B cell (primary cell): ENCODE measurements at regions not wholly inside any gene's neighbourhood (a gene's known extent, or its start where the extent isn't known, plus 50 kb on each side); places are given as distances from the start of the nearest gene placed in this dataset.
A peak's percentile ranks its signal among the peaks of the same experiment; 100 is the strongest.

ENCODE experiments used
- ATAC-seq: fragments of 200-7000 bp; cut with Tn5 transposase; one replicate; pipeline ENCODE4 v1.10.0; 2021; ENCODE audit warnings: low read depth, mild to moderate bottlenecking, moderate number of reproducible peaks, moderate library complexity
- CTCF ChIA-PET: fragments of 350-600 bp; sonication (Branson Sonifier 250); formaldehyde crosslinking; loops from one replicate; lab custom pipeline; 2021; ENCODE audit warnings: antibody characterized with exemption, inconsistent platforms; lab: Charles Lee
- POLR2A ChIA-PET: fragments of 350-600 bp; sonication (Branson Sonifier 250); formaldehyde crosslinking; loops from one replicate; lab custom pipeline; 2021; ENCODE audit warnings: antibody characterized with exemption; lab: Charles Lee
- DNase-seq: peaks from one replicate; pipeline ENCODE4 v3.0.0; 2013
- H2AFZ ChIP-seq: 2 replicates; pipeline ENCODE4 v1.6.1; 2012; ENCODE audit warnings: mild to moderate bottlenecking, low read depth, low read length; ENCODE audit not compliant: insufficient read depth, poor library complexity, severe bottlenecking
- H3K27ac ChIP-seq, 2 donors: 1 replicate in 1 of 2; 2 replicates in 1 of 2; pipeline ENCODE4 v1.5.1; 2012 to 2013; ENCODE audit warnings: low read length in 2 of 2, mild to moderate bottlenecking in 2 of 2, moderate library complexity in 1 of 2
- H3K27me3 ChIP-seq, 4 experiments: fragments of 200-600 bp in 1 of 4; sonication (generic) in 1 of 4; replicated peaks in 1 of 4; 1 replicate in 2 of 4; 2 replicates in 2 of 4; pipeline versions ENCODE4 v1.6.1 to v1.7.0; 2013 to 2016; ENCODE audit warnings: low read length in 3 of 4, mild to moderate bottlenecking in 2 of 4, mixed read lengths in 1 of 4, moderate library complexity in 1 of 4; ENCODE audit not compliant: insufficient read depth in 4 of 4, control insufficient read depth in 3 of 4; ENCODE audit errors: control extremely low read depth in 1 of 4
- H3K36me3 ChIP-seq, 2 experiments: replicated peaks in 1 of 2; 1 replicate in 1 of 2; 2 replicates in 1 of 2; pipeline versions ENCODE4 v1.6.1 to v1.7.1; 2013; ENCODE audit warnings: low read length in 1 of 2; ENCODE audit not compliant: insufficient read depth in 2 of 2, control insufficient read depth in 1 of 2; ENCODE audit errors: control extremely low read depth in 1 of 2, extremely low read depth in 1 of 2
- H3K4me1 ChIP-seq, 2 donors: fragments of 200-600 bp in 1 of 2; sonication (generic) in 1 of 2; 1 replicate in 1 of 2; 2 replicates in 1 of 2; pipeline versions ENCODE4 v1.5.1 to v1.6.1; 2013 to 2017; ENCODE audit warnings: low read length in 2 of 2; ENCODE audit not compliant: control insufficient read depth in 2 of 2, insufficient read depth in 2 of 2
- H3K4me2 ChIP-seq: replicated peaks from 2 replicates; pipeline ENCODE3; 2012; ENCODE audit warnings: mild to moderate bottlenecking, low read depth, low read length; ENCODE audit not compliant: poor library complexity, severe bottlenecking
- H3K4me3 ChIP-seq, 5 experiments: fragments of 200-600 bp in 1 of 5; sonication (generic) in 1 of 5; 1 replicate in 3 of 5; 2 replicates in 2 of 5; pipeline versions ENCODE4 v1.5.1 to v1.7.0; 2011 to 2016; ENCODE audit warnings: low read length in 4 of 5, mild to moderate bottlenecking in 4 of 5, low read depth in 2 of 5, control low read depth in 1 of 5, moderate library complexity in 1 of 5; ENCODE audit not compliant: insufficient read depth in 1 of 5; ENCODE audit errors: control extremely low read depth in 1 of 5, extremely low read depth in 1 of 5
- H3K79me2 ChIP-seq: fragments of 200-600 bp; sonication (generic); one replicate; pipeline ENCODE4 v1.6.0; 2016; ENCODE audit warnings: low read length; ENCODE audit not compliant: control insufficient read depth, insufficient read depth
- H3K9ac ChIP-seq: fragments of 200-600 bp; sonication (generic); 2 replicates; pipeline ENCODE4 v1.6.1; 2017; ENCODE audit warnings: mild to moderate bottlenecking, low read length, moderate library complexity
- H3K9me3 ChIP-seq, 3 donors: one replicate each; pipeline versions ENCODE4 v1.6.1 to v1.7.1; 2013; ENCODE audit warnings: low read length in 2 of 3; ENCODE audit not compliant: control insufficient read depth in 2 of 3, insufficient read depth in 1 of 3; ENCODE audit errors: control extremely low read depth in 1 of 3
- H4K20me1 ChIP-seq: 2 replicates; pipeline ENCODE4 v1.6.0; 2012; ENCODE audit warnings: mild to moderate bottlenecking, low read length; ENCODE audit not compliant: insufficient read depth, control insufficient read depth, poor library complexity, severe bottlenecking
- H3K27ac Mint-ChIP-seq: one replicate; pipeline ENCODE4 v1.8.0; 2021; ENCODE audit warnings: mixed read lengths
- H3K27me3 Mint-ChIP-seq: one replicate; pipeline ENCODE4 v1.8.0; 2021; ENCODE audit warnings: mixed read lengths
- H3K4me1 Mint-ChIP-seq: one replicate; pipeline ENCODE4 v1.8.0; 2021; ENCODE audit warnings: mixed read lengths
- H3K4me3 Mint-ChIP-seq: one replicate; pipeline ENCODE4 v1.8.0; 2021; ENCODE audit warnings: mixed read lengths
- H3K9me3 Mint-ChIP-seq: one replicate; pipeline ENCODE4 v1.8.0; 2022; ENCODE audit warnings: mixed read lengths; ENCODE audit not compliant: insufficient read depth
- CTCF ChIP-seq: fragments of 200-600 bp; IDR thresholded peaks from one replicate; pipeline ENCODE4 v1.8.0; 2022; ENCODE audit warnings: antibody characterized with exemption, mild to moderate bottlenecking
- EZH2 ChIP-seq: IDR thresholded peaks from 2 replicates; pipeline ENCODE4 v1.6.1; 2012; ENCODE audit warnings: borderline replicate concordance, low read depth, mild to moderate bottlenecking, moderate library complexity, low read length; ENCODE audit not compliant: insufficient read depth, poor library complexity, severe bottlenecking
- WGBS: methylation state at CpG from one replicate; pipeline ENCODE4 v1.1.5; 2013; ENCODE audit warnings: missing lambda C conversion rate; ENCODE audit not compliant: insufficient coverage; 5-methylcytosine and 5-hydroxymethylcytosine counted together
- intact Hi-C: fragments of 100-400 bp; cut with micrococcal nuclease; formaldehyde crosslinking; loops from one replicate; pipeline ENCODE4 v1.10.0; 2022

- Histone ChIP-seq H3K4me1 (peaks cover 8 to 12% of the 10 kb centered on the region in 2 donors), H3K79me2 (no peaks in the 10 kb centered on the region), H3K9me3 (peaks cover 0 to 10% (median 1%) of the 10 kb centered on the region in 3 donors), H3K27ac (no peak overlapping the region), H3K36me3 (no peaks in the 10 kb centered on the region), H2AFZ (no peak overlapping the region), H3K4me2 (no peak overlapping the region), H4K20me1 (no peaks in the 10 kb centered on the region), H3K27me3 (peaks cover 0 to 3% (median 0%) of the 10 kb centered on the region in 4 experiments), H3K4me3 (no peak overlapping the region), H3K9ac (no peak overlapping the region)
- CTCF ChIA-PET: no interaction called here
- peaks cover 28% of the 10 kb centered on the region for H3K27me3 Mint-ChIP-seq
- DNase-seq (no peak), ATAC-seq (no peak)
- WGBS: no CpG with 5 or more reads among the region's 1 CpG
- no peak overlapping the region for H3K4me3 Mint-ChIP-seq
- POLR2A ChIA-PET: no interaction called here
- peaks cover 4% of the 10 kb centered on the region for H3K9me3 Mint-ChIP-seq
- peaks cover 11% of the 10 kb centered on the region for H3K4me1 Mint-ChIP-seq
- TF ChIP-seq EZH2: no peak
- TF ChIP-seq CTCF: no peak
- no peak overlapping the region for H3K27ac Mint-ChIP-seq
- intact Hi-C loops: no loop called here
Observed at GRCh38 chr10:128185627-128186026, 59.4 kb upstream of the MKI67 start.

GRCh38 chr10:128186959-128187787, 61.0 kb upstream of the MKI67 start:
- intact Hi-C loops: no loop called here
- Histone ChIP-seq H3K9me3 (peaks cover 0 to 10% (median 1%) of the 10 kb centered on the region in 3 donors), H3K4me3 (no peak overlapping the region), H3K36me3 (no peaks in the 10 kb centered on the region), H3K27me3 (peaks cover 0 to 3% (median 0%) of the 10 kb centered on the region in 4 experiments), H3K9ac (no peak overlapping the region), H3K4me1 (peaks cover 0 to 3% of the 10 kb centered on the region in 2 donors), H3K27ac (no peak overlapping the region), H3K79me2 (no peaks in the 10 kb centered on the region), H4K20me1 (no peaks in the 10 kb centered on the region), H3K4me2 (peak overlapping the region; percentile 43), H2AFZ (no peak overlapping the region)
- Mint-ChIP-seq H3K27me3 (peaks cover 28% of the 10 kb centered on the region), H3K4me1 (no peaks in the 10 kb centered on the region), H3K27ac (no peak overlapping the region), H3K9me3 (peaks cover 4% of the 10 kb centered on the region), H3K4me3 (peak overlapping the region; percentile 18)
- TF ChIP-seq EZH2: no peak
- no peak for TF ChIP-seq CTCF
- POLR2A ChIA-PET: no interaction called here
- 52% methylated on average over 12 of the region's 17 CpGs for WGBS
- ATAC-seq (no peak), DNase-seq (no peak)
- CTCF ChIA-PET: no interaction called here
